ENCODE measurements at regions not wholly inside any gene's neighbourhood (a gene's known extent, or its start where the extent isn't known, plus 50 kb on each side); places are given as distances from the start of the nearest gene placed in this dataset.

- TF ChIP-seq CTCF (IDR thresholded peaks at IDR 0.05; ENCODE audit: insufficient read depth, low read length, poor library complexity, severe bottlenecking) (no peak), EZH2phosphoT487 (conservative IDR thresholded peaks at IDR 0.05; ENCODE audit: low read length) (no peak)
Observed at GRCh38 chr1:219806020-219806419, 122.3 kb downstream of the SLC30A10 start.
